ENCODE measurements at regions not wholly inside any gene's neighbourhood (a gene's known extent, or its start where the extent isn't known, plus 50 kb on each side); places are given as distances from the start of the nearest gene placed in this dataset.

DNA sequence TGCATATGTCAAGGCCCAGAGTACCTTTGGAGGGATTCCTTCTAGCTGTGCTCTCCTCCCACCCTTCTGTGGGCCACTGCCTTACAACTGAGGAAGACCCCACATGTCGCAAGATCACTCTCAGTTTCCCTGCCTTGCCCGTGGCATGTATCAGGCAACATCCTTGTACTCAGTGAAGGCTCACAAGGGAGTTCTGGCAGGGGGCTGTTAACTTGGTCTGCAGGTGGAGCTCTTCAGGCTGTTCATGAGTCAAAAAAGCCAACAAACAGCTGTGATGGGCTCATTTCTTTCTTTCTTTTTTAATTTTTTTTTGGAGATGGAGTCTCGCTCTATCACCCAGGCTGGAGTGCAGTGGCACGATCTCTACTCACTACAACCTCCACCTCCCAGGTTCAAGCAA lies 513.0 kb upstream of the ANKRD30A start:
- no peak overlapping the region for H3K27ac ChIP-seq (ENCODE audit: low read depth, low read length)
- no TSS peak for BruUV-seq (replicated peaks)
- H3K9me3 ChIP-seq (ENCODE audit: control insufficient read depth in 1 of 2, insufficient read depth in 1 of 2, low read depth in 1 of 2, low read length in 2 of 2): peaks cover 0 to 12% of the 10 kb centered on the region in 2 experiments; a peak in 1 of 4 replicates
- ChIA-PET RAD21 (ENCODE audit: low non-redundant PET in 1 of 2, low total read pairs in 2 of 2, uncharacterized antibody in 2 of 2, unreplicated experiment in 2 of 2) (no interaction called here), POLR2A (no interaction called here), CTCF (no interaction called here)
- ATAC-seq (no peak), DNase-seq (ENCODE audit: low read depth, low spot score) (no peak)
- no peaks in the 10 kb centered on the region for H3K36me3 ChIP-seq (ENCODE audit: control insufficient read depth in 1 of 2, insufficient read depth in 2 of 2, low read length in 2 of 2)
- H3K4me2 ChIP-seq (ENCODE audit: low read length): no peak overlapping the region
- no peaks in the 10 kb centered on the region for H3K27me3 ChIP-seq (ENCODE audit: insufficient read depth, low read length)
- no peak overlapping the region for H3K4me3 ChIP-seq (replicated peaks in 1 of 2; ENCODE audit: low read depth in 1 of 2, low read length in 2 of 2)
- intact Hi-C loops (cut with micrococcal nuclease): no loop called here
- H2AFZ ChIP-seq (ENCODE audit: low read depth, low read length, poor library complexity, severe bottlenecking): no peak overlapping the region
- TF ChIP-seq, protein P1, sequence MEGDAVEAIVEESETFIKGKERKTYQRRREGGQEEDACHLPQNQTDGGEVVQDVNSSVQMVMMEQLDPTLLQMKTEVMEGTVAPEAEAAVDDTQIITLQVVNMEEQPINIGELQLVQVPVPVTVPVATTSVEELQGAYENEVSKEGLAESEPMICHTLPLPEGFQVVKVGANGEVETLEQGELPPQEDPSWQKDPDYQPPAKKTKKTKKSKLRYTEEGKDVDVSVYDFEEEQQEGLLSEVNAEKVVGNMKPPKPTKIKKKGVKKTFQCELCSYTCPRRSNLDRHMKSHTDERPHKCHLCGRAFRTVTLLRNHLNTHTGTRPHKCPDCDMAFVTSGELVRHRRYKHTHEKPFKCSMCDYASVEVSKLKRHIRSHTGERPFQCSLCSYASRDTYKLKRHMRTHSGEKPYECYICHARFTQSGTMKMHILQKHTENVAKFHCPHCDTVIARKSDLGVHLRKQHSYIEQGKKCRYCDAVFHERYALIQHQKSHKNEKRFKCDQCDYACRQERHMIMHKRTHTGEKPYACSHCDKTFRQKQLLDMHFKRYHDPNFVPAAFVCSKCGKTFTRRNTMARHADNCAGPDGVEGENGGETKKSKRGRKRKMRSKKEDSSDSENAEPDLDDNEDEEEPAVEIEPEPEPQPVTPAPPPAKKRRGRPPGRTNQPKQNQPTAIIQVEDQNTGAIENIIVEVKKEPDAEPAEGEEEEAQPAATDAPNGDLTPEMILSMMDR (IDR thresholded peaks at IDR 0.05 in 2 of 3, conservative IDR thresholded peaks at IDR 0.05 in 1 of 3; ENCODE audit: borderline replicate concordance in 1 of 3, insufficient read depth in 1 of 3, low read depth in 2 of 3, low read length in 2 of 3): no peak
- TF ChIP-seq ZFX (IDR thresholded peaks at IDR 0.05) (no peak), POLR2A (IDR thresholded peaks at IDR 0.05; ENCODE audit: borderline replicate concordance, extremely low read depth, insufficient read depth, insufficient read length) (no peak), CEBPB (IDR thresholded peaks at IDR 0.05; ENCODE audit: low read depth) (no peak), ELF1 (IDR thresholded peaks at IDR 0.05; ENCODE audit: borderline replicate concordance, low read depth) (no peak), SP1 (IDR thresholded peaks at IDR 0.05; ENCODE audit: low read depth) (no peak), RAD21 (IDR thresholded peaks at IDR 0.05; ENCODE audit: low read depth) (no peak), ZNF274 (IDR thresholded peaks at IDR 0.05; ENCODE audit: low read depth, low read length) (no peak), CBX3 (IDR thresholded peaks at IDR 0.05; ENCODE audit: low read depth) (no peak), SIN3A (IDR thresholded peaks at IDR 0.05; ENCODE audit: low read depth) (no peak)
- TF ChIP-seq, protein P2, sequence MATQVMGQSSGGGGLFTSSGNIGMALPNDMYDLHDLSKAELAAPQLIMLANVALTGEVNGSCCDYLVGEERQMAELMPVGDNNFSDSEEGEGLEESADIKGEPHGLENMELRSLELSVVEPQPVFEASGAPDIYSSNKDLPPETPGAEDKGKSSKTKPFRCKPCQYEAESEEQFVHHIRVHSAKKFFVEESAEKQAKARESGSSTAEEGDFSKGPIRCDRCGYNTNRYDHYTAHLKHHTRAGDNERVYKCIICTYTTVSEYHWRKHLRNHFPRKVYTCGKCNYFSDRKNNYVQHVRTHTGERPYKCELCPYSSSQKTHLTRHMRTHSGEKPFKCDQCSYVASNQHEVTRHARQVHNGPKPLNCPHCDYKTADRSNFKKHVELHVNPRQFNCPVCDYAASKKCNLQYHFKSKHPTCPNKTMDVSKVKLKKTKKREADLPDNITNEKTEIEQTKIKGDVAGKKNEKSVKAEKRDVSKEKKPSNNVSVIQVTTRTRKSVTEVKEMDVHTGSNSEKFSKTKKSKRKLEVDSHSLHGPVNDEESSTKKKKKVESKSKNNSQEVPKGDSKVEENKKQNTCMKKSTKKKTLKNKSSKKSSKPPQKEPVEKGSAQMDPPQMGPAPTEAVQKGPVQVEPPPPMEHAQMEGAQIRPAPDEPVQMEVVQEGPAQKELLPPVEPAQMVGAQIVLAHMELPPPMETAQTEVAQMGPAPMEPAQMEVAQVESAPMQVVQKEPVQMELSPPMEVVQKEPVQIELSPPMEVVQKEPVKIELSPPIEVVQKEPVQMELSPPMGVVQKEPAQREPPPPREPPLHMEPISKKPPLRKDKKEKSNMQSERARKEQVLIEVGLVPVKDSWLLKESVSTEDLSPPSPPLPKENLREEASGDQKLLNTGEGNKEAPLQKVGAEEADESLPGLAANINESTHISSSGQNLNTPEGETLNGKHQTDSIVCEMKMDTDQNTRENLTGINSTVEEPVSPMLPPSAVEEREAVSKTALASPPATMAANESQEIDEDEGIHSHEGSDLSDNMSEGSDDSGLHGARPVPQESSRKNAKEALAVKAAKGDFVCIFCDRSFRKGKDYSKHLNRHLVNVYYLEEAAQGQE (IDR thresholded peaks at IDR 0.05; ENCODE audit: low read depth): no peak
- TF ChIP-seq, protein P3, sequence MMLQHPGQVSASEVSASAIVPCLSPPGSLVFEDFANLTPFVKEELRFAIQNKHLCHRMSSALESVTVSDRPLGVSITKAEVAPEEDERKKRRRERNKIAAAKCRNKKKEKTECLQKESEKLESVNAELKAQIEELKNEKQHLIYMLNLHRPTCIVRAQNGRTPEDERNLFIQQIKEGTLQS (IDR thresholded peaks at IDR 0.05): no peak
- no peaks in the 10 kb centered on the region for H3K9me2 ChIP-seq (ENCODE audit: insufficient read depth)
- no peaks in the 10 kb centered on the region for H3K4me1 ChIP-seq (ENCODE audit: control insufficient read depth in 1 of 2, insufficient read depth in 2 of 2, low read length in 2 of 2)
- H3K9ac ChIP-seq (ENCODE audit: low read length): no peak overlapping the region
- no peaks in the 10 kb centered on the region for H4K20me1 ChIP-seq (ENCODE audit: insufficient read depth)
- H3K79me2 ChIP-seq (ENCODE audit: insufficient read depth, low read length): no peaks in the 10 kb centered on the region
